ENCODE measurements at regions not wholly inside any gene's neighbourhood (a gene's known extent, or its start where the extent isn't known, plus 50 kb on each side); places are given as distances from the start of the nearest gene placed in this dataset.

- TF ChIP-seq RAD21 (CRISPR knock-in tag; IDR thresholded peaks at IDR 0.05) (no peak), POLR2A (IDR thresholded peaks at IDR 0.05; ENCODE audit: insufficient read depth in 1 of 2, low read depth in 2 of 2, low read length in 2 of 2) (no peak), SMAD3 (CRISPR knock-in tag; IDR thresholded peaks at IDR 0.05) (no peak), ZNF234 (CRISPR knock-in tag; conservative IDR thresholded peaks at IDR 0.05) (no peak), KLF9 (CRISPR knock-in tag; IDR thresholded peaks at IDR 0.05; ENCODE audit: low read depth) (no peak), BRD4 (CRISPR knock-in tag; IDR thresholded peaks at IDR 0.05) (no peak), ZNF839 (CRISPR knock-in tag; IDR thresholded peaks at IDR 0.05; ENCODE audit: borderline replicate concordance) (no peak), ZNF512 (CRISPR knock-in tag; IDR thresholded peaks at IDR 0.05) (no peak), RFX5 (IDR thresholded peaks at IDR 0.05; ENCODE audit: low read depth, low read length) (no peak)
These were observed 206.5 kb upstream of the ZWINT start for GRCh38 chr10:56567580-56567979.

All from HepG2 (cell line).